SK-N-SH (cell line): ENCODE measurements at regions not wholly inside any gene's neighbourhood (a gene's known extent, or its start where the extent isn't known, plus 50 kb on each side); places are given as distances from the start of the nearest gene placed in this dataset.

Source experiments
- EP300 ChIP-seq, 2 experiments: IDR thresholded peaks; 2 replicates each; pipeline versions ENCODE4 v1.4.0 to v1.6.1; 2012; ENCODE audit warnings: borderline replicate concordance in 1 of 2, low read depth in 1 of 2, low read length in 1 of 2
- EZH2phosphoT487 ChIP-seq: fragments of 200-600 bp; sonication (generic); IDR thresholded peaks from 2 replicates; pipeline ENCODE4 v1.6.1; 2017; ENCODE audit warnings: low read depth, mixed run types, mild to moderate bottlenecking, antibody characterized with exemption, moderate library complexity, borderline replicate concordance
- FOSL2 ChIP-seq: IDR thresholded peaks from 2 replicates; pipeline ENCODE4 v1.4.0; 2012; ENCODE audit warnings: low read depth, mild to moderate bottlenecking, moderate library complexity, borderline replicate concordance
- JUND ChIP-seq: IDR thresholded peaks from 2 replicates; pipeline ENCODE4 v1.4.0; 2012
- POLR2AphosphoS5 ChIP-seq: IDR thresholded peaks from 2 replicates; pipeline ENCODE4 v1.6.1; 2012; ENCODE audit warnings: low read depth, low read length
- TAF1 ChIP-seq: IDR thresholded peaks from 2 replicates; pipeline ENCODE4 v1.6.1; 2012; ENCODE audit warnings: low read depth, mild to moderate bottlenecking, low read length, moderate library complexity, borderline replicate concordance
- TF ChIP-seq, protein P1 (sequence below): fragments of 200-600 bp; sonication (generic); IDR thresholded peaks from 2 replicates; pipeline ENCODE4 v1.6.1; 2017; ENCODE audit warnings: antibody characterized with exemption, mild to moderate bottlenecking, moderate library complexity
- TF ChIP-seq, protein P2 (sequence below): IDR thresholded peaks from 2 replicates; pipeline ENCODE4 v1.4.0; 2012; ENCODE audit warnings: low read depth
- TF ChIP-seq, protein P3 (sequence below): IDR thresholded peaks from 2 replicates; pipeline ENCODE4 v1.4.0; 2012; ENCODE audit warnings: low read depth, borderline replicate concordance

DNA sequence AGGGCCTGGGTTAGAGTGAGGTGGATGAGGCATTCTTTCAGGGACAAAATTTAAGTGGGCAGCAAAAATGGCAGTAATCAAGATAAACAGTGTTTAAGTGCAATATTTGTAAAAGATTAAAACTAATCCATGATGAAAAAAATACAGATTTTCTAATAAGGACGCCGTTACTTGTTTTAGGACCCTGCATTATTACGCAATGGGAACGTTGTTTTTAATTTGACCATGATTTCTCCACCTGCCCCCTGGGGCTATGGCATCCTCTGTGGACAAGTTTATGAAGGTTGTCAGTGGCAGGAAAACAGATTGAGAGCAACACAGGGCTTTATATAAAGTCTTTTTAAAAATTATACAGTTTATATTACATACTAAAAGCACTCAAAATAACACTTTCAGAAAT lies 380.6 kb upstream of the PHF14 start:
- TF ChIP-seq, protein P1, sequence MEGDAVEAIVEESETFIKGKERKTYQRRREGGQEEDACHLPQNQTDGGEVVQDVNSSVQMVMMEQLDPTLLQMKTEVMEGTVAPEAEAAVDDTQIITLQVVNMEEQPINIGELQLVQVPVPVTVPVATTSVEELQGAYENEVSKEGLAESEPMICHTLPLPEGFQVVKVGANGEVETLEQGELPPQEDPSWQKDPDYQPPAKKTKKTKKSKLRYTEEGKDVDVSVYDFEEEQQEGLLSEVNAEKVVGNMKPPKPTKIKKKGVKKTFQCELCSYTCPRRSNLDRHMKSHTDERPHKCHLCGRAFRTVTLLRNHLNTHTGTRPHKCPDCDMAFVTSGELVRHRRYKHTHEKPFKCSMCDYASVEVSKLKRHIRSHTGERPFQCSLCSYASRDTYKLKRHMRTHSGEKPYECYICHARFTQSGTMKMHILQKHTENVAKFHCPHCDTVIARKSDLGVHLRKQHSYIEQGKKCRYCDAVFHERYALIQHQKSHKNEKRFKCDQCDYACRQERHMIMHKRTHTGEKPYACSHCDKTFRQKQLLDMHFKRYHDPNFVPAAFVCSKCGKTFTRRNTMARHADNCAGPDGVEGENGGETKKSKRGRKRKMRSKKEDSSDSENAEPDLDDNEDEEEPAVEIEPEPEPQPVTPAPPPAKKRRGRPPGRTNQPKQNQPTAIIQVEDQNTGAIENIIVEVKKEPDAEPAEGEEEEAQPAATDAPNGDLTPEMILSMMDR: no peak
- TF ChIP-seq EP300 (IDR thresholded peaks at IDR 0.05; ENCODE audit: borderline replicate concordance in 1 of 2, low read depth in 1 of 2, low read length in 1 of 2) (no peak), TAF1 (no peak), FOSL2 (no peak), EZH2phosphoT487 (no peak), POLR2AphosphoS5 (no peak), JUND (no peak)
- TF ChIP-seq, protein P2, sequence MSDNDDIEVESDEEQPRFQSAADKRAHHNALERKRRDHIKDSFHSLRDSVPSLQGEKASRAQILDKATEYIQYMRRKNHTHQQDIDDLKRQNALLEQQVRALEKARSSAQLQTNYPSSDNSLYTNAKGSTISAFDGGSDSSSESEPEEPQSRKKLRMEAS: no peak
- TF ChIP-seq, protein P3, sequence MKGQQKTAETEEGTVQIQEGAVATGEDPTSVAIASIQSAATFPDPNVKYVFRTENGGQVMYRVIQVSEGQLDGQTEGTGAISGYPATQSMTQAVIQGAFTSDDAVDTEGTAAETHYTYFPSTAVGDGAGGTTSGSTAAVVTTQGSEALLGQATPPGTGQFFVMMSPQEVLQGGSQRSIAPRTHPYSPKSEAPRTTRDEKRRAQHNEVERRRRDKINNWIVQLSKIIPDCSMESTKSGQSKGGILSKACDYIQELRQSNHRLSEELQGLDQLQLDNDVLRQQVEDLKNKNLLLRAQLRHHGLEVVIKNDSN: no peak
